ENCODE measurements at regions not wholly inside any gene's neighbourhood (a gene's known extent, or its start where the extent isn't known, plus 50 kb on each side); places are given as distances from the start of the nearest gene placed in this dataset.

GRCh38 chr10:61612450-61612849 is 50.3 kb upstream of the CABCOCO1 start:
- no peak for DNase-seq (ENCODE audit: insufficient read length, low spot score)
- TF ChIP-seq POLR2A (IDR thresholded peaks at IDR 0.05; ENCODE audit: low read depth, low read length) (no peak), SPI1 (IDR thresholded peaks at IDR 0.05; ENCODE audit: low read depth, low read length) (no peak), POU2F2 (IDR thresholded peaks at IDR 0.05; ENCODE audit: low read depth, low read length) (no peak), PAX5 (IDR thresholded peaks at IDR 0.05; ENCODE audit: insufficient read depth, low read length, severe bottlenecking) (no peak), POLR2AphosphoS5 (IDR thresholded peaks at IDR 0.05; ENCODE audit: low read depth, low read length) (no peak), TAF1 (IDR thresholded peaks at IDR 0.05; ENCODE audit: low read depth, low read length) (no peak)
- no peak for FAIRE-seq

GRCh38 chr10:61612009-61612408 is 50.7 kb upstream of the CABCOCO1 start:
- no peak for TF ChIP-seq POLR2AphosphoS5 (IDR thresholded peaks at IDR 0.05; ENCODE audit: low read depth, low read length)
- FAIRE-seq = no peak
- DNase-seq (ENCODE audit: insufficient read length, low spot score) = no peak

- FAIRE-seq (no peak), DNase-seq (ENCODE audit: insufficient read length, low spot score) (no peak)
- TF ChIP-seq POLR2A (IDR thresholded peaks at IDR 0.05; ENCODE audit: low read depth, low read length) (no peak), TAF1 (IDR thresholded peaks at IDR 0.05; ENCODE audit: low read depth, low read length) (no peak), POLR2AphosphoS5 (IDR thresholded peaks at IDR 0.05; ENCODE audit: low read depth, low read length) (no peak), SPI1 (IDR thresholded peaks at IDR 0.05; ENCODE audit: low read depth, low read length) (no peak), PAX5 (IDR thresholded peaks at IDR 0.05; ENCODE audit: insufficient read depth, low read length, severe bottlenecking) (no peak), POU2F2 (IDR thresholded peaks at IDR 0.05; ENCODE audit: low read depth, low read length) (no peak)
Measured at GRCh38 chr10:61609701-61610100, 53.0 kb upstream of the CABCOCO1 start.

- DNase-seq (ENCODE audit: insufficient read length, low spot score) (no peak), FAIRE-seq (no peak)
- no peak for TF ChIP-seq POLR2AphosphoS5 (IDR thresholded peaks at IDR 0.05; ENCODE audit: low read depth, low read length)
- TF ChIP-seq POU2F2 (IDR thresholded peaks at IDR 0.05; ENCODE audit: low read depth, low read length) = no peak
- no peak for TF ChIP-seq TAF1 (IDR thresholded peaks at IDR 0.05; ENCODE audit: low read depth, low read length)
Measured at GRCh38 chr10:61608255-61609033, 54.3 kb upstream of the CABCOCO1 start.

GRCh38 chr10:61606959-61607907 is 55.5 kb upstream of the CABCOCO1 start:
- DNase-seq (ENCODE audit: insufficient read length, low spot score) (no peak), FAIRE-seq (no peak)
- TF ChIP-seq PAX5 (IDR thresholded peaks at IDR 0.05; ENCODE audit: insufficient read depth, low read length, severe bottlenecking) = no peak
- TF ChIP-seq TAF1 (IDR thresholded peaks at IDR 0.05; ENCODE audit: low read depth, low read length) = no peak
- no peak for TF ChIP-seq POLR2AphosphoS5 (IDR thresholded peaks at IDR 0.05; ENCODE audit: low read depth, low read length)
- TF ChIP-seq POU2F2 (IDR thresholded peaks at IDR 0.05; ENCODE audit: low read depth, low read length) = no peak
- no peak for TF ChIP-seq SPI1 (IDR thresholded peaks at IDR 0.05; ENCODE audit: low read depth, low read length)
- no peak for TF ChIP-seq POLR2A (IDR thresholded peaks at IDR 0.05; ENCODE audit: low read depth, low read length)

- TF ChIP-seq POLR2A (IDR thresholded peaks at IDR 0.05; ENCODE audit: low read depth, low read length) = no peak
- TF ChIP-seq TAF1 (IDR thresholded peaks at IDR 0.05; ENCODE audit: low read depth, low read length) = no peak
- no peak for TF ChIP-seq POLR2AphosphoS5 (IDR thresholded peaks at IDR 0.05; ENCODE audit: low read depth, low read length)
- no peak for TF ChIP-seq SPI1 (IDR thresholded peaks at IDR 0.05; ENCODE audit: low read depth, low read length)
- no peak for TF ChIP-seq PAX5 (IDR thresholded peaks at IDR 0.05; ENCODE audit: insufficient read depth, low read length, severe bottlenecking)
- TF ChIP-seq POU2F2 (IDR thresholded peaks at IDR 0.05; ENCODE audit: low read depth, low read length) = no peak
- FAIRE-seq (no peak), DNase-seq (ENCODE audit: insufficient read length, low spot score) (no peak)
Measured at GRCh38 chr10:61605221-61605620, 57.5 kb upstream of the CABCOCO1 start.

- TF ChIP-seq SPI1 (IDR thresholded peaks at IDR 0.05; ENCODE audit: low read depth, low read length) = no peak
- no peak for TF ChIP-seq TAF1 (IDR thresholded peaks at IDR 0.05; ENCODE audit: low read depth, low read length)
- no peak for TF ChIP-seq POLR2AphosphoS5 (IDR thresholded peaks at IDR 0.05; ENCODE audit: low read depth, low read length)
- TF ChIP-seq POU2F2 (IDR thresholded peaks at IDR 0.05; ENCODE audit: low read depth, low read length) = no peak
- no peak for TF ChIP-seq PAX5 (IDR thresholded peaks at IDR 0.05; ENCODE audit: insufficient read depth, low read length, severe bottlenecking)
- no peak for TF ChIP-seq POLR2A (IDR thresholded peaks at IDR 0.05; ENCODE audit: low read depth, low read length)
- FAIRE-seq = no peak
- DNase-seq (ENCODE audit: insufficient read length, low spot score) = no peak
Measured at GRCh38 chr10:61600399-61600798, 62.3 kb upstream of the CABCOCO1 start.

- no peak for DNase-seq (ENCODE audit: insufficient read length, low spot score)
- TF ChIP-seq PAX5 (IDR thresholded peaks at IDR 0.05; ENCODE audit: insufficient read depth, low read length, severe bottlenecking) (no peak), TAF1 (IDR thresholded peaks at IDR 0.05; ENCODE audit: low read depth, low read length) (no peak), POLR2AphosphoS5 (IDR thresholded peaks at IDR 0.05; ENCODE audit: low read depth, low read length) (no peak), POLR2A (IDR thresholded peaks at IDR 0.05; ENCODE audit: low read depth, low read length) (no peak), SPI1 (IDR thresholded peaks at IDR 0.05; ENCODE audit: low read depth, low read length) (no peak), POU2F2 (IDR thresholded peaks at IDR 0.05; ENCODE audit: low read depth, low read length) (no peak)
- no peak for FAIRE-seq
Measured at GRCh38 chr10:61594430-61594829, 68.3 kb upstream of the CABCOCO1 start.

GRCh38 chr10:61592581-61592980 is 70.1 kb upstream of the CABCOCO1 start:
- FAIRE-seq (no peak), DNase-seq (ENCODE audit: insufficient read length, low spot score) (no peak)
- TF ChIP-seq POU2F2 (IDR thresholded peaks at IDR 0.05; ENCODE audit: low read depth, low read length) (no peak), TAF1 (IDR thresholded peaks at IDR 0.05; ENCODE audit: low read depth, low read length) (no peak), POLR2A (IDR thresholded peaks at IDR 0.05; ENCODE audit: low read depth, low read length) (no peak), POLR2AphosphoS5 (IDR thresholded peaks at IDR 0.05; ENCODE audit: low read depth, low read length) (no peak), SPI1 (IDR thresholded peaks at IDR 0.05; ENCODE audit: low read depth, low read length) (no peak), PAX5 (IDR thresholded peaks at IDR 0.05; ENCODE audit: insufficient read depth, low read length, severe bottlenecking) (no peak)
